GM12874 (cell line): ENCODE measurements at regions not wholly inside any gene's neighbourhood (a gene's known extent, or its start where the extent isn't known, plus 50 kb on each side); places are given as distances from the start of the nearest gene placed in this dataset.

Experiments used
- CTCF ChIP-seq: IDR thresholded peaks from 2 replicates; pipeline ENCODE4 v1.5.1; 2011; ENCODE audit warnings: low read depth, mild to moderate bottlenecking, control low read depth, low read length, moderate library complexity; ENCODE audit not compliant: insufficient read depth

- no peak for TF ChIP-seq CTCF
These were observed 146.6 kb upstream of the TUT7 start for GRCh38 chr9:86500667-86501435.

DNA sequence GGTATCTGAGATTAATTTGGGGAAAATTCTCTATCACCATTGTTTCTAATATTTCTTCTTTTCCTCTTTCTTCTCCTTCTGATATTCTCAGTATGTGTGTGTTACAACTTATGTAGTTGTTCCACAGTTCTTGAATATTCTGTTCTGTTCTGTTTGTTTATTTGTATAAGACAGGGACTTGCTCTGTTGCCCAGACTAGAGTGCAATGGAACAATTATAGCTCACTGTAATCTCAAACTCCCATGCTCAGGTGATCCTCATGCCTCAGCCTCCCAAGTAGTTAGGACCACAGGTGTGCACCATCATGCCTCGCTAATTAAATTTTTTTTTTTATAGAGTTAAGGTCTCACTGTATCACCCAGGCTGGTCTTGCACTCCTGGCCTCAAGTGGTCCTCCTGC is 145.8 kb upstream of the TUT7 start:
- TF ChIP-seq CTCF = no peak

GRCh38 chr9:86494644-86495111 is 140.5 kb upstream of the TUT7 start:
- TF ChIP-seq CTCF = no peak

DNA sequence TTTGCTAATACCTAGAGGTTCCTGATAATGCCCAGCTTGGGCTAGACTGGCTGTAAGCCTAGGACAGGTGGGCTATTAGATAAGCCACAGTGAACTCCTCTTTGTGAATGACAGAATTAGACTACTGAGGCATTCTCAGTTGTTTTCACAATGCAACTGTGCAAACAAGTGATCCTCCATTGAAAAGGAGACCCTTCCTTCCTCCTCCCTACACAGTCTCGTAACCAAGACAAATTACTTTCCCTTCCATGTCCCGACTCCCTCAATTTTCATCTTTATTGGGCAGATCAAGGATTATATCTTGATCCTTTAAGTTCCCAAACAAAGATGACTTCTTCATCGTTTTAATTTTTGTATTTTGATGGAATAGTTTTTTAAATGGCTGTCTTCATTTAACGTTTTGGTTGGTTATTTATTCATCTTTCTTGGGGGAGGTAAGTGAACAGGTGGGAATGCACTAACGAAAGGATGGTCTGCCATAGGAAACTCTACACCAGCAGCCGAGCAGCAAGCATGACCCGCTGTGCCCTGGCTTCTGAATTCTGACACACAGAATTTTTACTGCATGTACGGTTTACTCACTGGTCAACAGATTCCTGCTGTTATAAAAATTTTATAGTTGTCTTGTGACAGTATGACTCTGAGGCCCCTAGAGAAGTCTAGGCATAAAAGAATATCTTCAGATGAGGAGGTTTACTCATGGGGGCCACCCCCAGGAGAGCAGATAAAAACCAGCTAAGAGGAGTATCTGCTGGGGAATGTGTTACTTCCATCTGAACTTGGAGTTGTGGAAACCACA is 137.5 kb upstream of the TUT7 start:
- TF ChIP-seq CTCF = no peak

DNA sequence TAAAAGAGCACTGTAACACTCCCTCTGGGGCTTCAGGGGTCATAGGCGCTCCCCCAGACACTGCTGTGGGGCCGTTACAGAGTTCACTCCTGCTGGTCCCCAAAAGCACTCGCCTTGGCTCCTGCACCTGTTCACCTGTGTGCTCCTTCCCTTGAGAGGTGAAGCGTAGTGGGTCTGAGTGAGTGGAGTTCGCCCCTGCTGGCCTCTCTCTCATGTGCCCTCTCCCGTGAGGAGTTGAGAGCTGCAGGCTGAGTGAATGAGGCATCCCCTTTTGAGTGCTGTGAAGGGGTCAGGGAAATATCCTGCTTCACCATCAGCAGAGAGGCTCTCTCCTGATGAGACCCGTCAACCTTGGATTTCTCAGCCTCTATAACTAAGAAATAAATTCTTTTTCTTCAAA is 134.6 kb upstream of the TUT7 start:
- no peak for TF ChIP-seq CTCF

GRCh38 chr9:86488345-86488744 is 134.1 kb upstream of the TUT7 start:
- TF ChIP-seq CTCF = no peak

DNA sequence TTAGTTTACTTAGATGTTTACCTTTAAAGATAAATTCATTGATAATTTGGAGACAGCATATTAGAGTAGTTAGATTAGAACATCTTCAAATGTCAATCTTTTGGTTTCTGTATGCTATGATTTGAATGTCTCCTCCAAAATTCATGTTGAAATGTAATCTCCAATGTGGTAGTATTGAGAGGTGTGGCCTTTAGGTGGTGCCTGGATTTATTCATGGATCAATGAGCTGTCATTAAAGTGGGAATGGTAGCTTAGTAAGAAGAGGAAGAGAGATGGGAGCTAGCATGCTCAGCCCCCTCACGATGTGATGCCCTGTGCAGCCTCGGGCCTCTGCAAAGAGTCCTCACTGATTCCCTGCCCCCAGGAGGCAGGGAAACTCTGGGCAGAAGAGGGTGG is 133.6 kb upstream of the TUT7 start:
- no peak for TF ChIP-seq CTCF
